Loucy (cell line): ENCODE measurements at regions not wholly inside any gene's neighbourhood (a gene's known extent, or its start where the extent isn't known, plus 50 kb on each side); places are given as distances from the start of the nearest gene placed in this dataset.

Experiments used
- EZH2phosphoT487 ChIP-seq: fragments of 200-600 bp; IDR thresholded peaks from 2 replicates; pipeline ENCODE4 v1.6.1; 2018; ENCODE audit warnings: antibody characterized with exemption, mild to moderate bottlenecking, moderate library complexity, borderline replicate concordance
- TF ChIP-seq, protein P1 (sequence below): fragments of 200-600 bp; sonication (generic); conservative IDR thresholded peaks from 2 replicates; pipeline ENCODE4 v1.5.1; 2014; ENCODE audit warnings: mild to moderate bottlenecking, antibody characterized with exemption, low read length

- TF ChIP-seq EZH2phosphoT487: no peak
- TF ChIP-seq, protein P1, sequence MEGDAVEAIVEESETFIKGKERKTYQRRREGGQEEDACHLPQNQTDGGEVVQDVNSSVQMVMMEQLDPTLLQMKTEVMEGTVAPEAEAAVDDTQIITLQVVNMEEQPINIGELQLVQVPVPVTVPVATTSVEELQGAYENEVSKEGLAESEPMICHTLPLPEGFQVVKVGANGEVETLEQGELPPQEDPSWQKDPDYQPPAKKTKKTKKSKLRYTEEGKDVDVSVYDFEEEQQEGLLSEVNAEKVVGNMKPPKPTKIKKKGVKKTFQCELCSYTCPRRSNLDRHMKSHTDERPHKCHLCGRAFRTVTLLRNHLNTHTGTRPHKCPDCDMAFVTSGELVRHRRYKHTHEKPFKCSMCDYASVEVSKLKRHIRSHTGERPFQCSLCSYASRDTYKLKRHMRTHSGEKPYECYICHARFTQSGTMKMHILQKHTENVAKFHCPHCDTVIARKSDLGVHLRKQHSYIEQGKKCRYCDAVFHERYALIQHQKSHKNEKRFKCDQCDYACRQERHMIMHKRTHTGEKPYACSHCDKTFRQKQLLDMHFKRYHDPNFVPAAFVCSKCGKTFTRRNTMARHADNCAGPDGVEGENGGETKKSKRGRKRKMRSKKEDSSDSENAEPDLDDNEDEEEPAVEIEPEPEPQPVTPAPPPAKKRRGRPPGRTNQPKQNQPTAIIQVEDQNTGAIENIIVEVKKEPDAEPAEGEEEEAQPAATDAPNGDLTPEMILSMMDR: peak; percentile 56
These were observed 129.2 kb upstream of the NRBF2 start for GRCh38 chr10:63003816-63004453.
